GM18907 (cell line): ENCODE measurements at regions not wholly inside any gene's neighbourhood (a gene's known extent, or its start where the extent isn't known, plus 50 kb on each side); places are given as distances from the start of the nearest gene placed in this dataset.

Source experiments
- ATAC-seq: cut with Tn5 transposase; IDR thresholded peaks from one replicate; pipeline ENCODE4 v1.9.1; 2021; ENCODE audit warnings: mild to moderate bottlenecking, moderate library complexity; ENCODE audit not compliant: unreplicated experiment

GRCh38 chr16:5533321-5533888, 435.8 kb upstream of the EEF2KMT start:
- ATAC-seq: no peak

GRCh38 chr16:5527817-5528216, 430.2 kb upstream of the EEF2KMT start:
- no peak for ATAC-seq

GRCh38 chr16:5526826-5527225, 429.2 kb upstream of the EEF2KMT start:
- no peak for ATAC-seq

- no peak for ATAC-seq
These were observed 426.2 kb upstream of the EEF2KMT start for GRCh38 chr16:5523829-5524228.

- no peak for ATAC-seq
These were observed 418.5 kb upstream of the EEF2KMT start for GRCh38 chr16:5516115-5516514.

GRCh38 chr16:5512014-5512413, 414.4 kb upstream of the EEF2KMT start:
- ATAC-seq: no peak

GRCh38 chr16:5510819-5511370, 413.3 kb upstream of the EEF2KMT start:
- ATAC-seq: no peak

- no peak for ATAC-seq
These were observed 412.2 kb upstream of the EEF2KMT start for GRCh38 chr16:5509794-5510193.

- no peak for ATAC-seq
These were observed 411.7 kb upstream of the EEF2KMT start for GRCh38 chr16:5509336-5509735.

GRCh38 chr16:5508371-5508770, 410.8 kb upstream of the EEF2KMT start:
- no peak for ATAC-seq

GRCh38 chr16:5506021-5506420, 408.4 kb upstream of the EEF2KMT start:
- ATAC-seq: no peak

GRCh38 chr16:5505091-5505887, 407.7 kb upstream of the EEF2KMT start:
- no peak for ATAC-seq

- ATAC-seq: no peak
These were observed 406.6 kb upstream of the EEF2KMT start for GRCh38 chr16:5504064-5504781.

GRCh38 chr16:5502944-5503343, 405.3 kb upstream of the EEF2KMT start:
- no peak for ATAC-seq

GRCh38 chr16:5502467-5502869, 404.9 kb upstream of the EEF2KMT start:
- no peak for ATAC-seq

- no peak for ATAC-seq
These were observed 402.9 kb upstream of the EEF2KMT start for GRCh38 chr16:5500526-5500925.

- ATAC-seq: no peak
These were observed 401.0 kb upstream of the EEF2KMT start for GRCh38 chr16:5498562-5498961.

GRCh38 chr16:5496013-5496412, 398.4 kb upstream of the EEF2KMT start:
- no peak for ATAC-seq

- ATAC-seq: no peak
These were observed 392.9 kb upstream of the EEF2KMT start for GRCh38 chr16:5490499-5490898.

- no peak for ATAC-seq
These were observed 391.0 kb upstream of the EEF2KMT start for GRCh38 chr16:5488581-5488980.

GRCh38 chr16:5487728-5488127, 390.1 kb upstream of the EEF2KMT start:
- ATAC-seq: no peak

GRCh38 chr16:5482256-5482655, 384.7 kb upstream of the EEF2KMT start:
- no peak for ATAC-seq
